ENCODE measurements at regions not wholly inside any gene's neighbourhood (a gene's known extent, or its start where the extent isn't known, plus 50 kb on each side); places are given as distances from the start of the nearest gene placed in this dataset.

DNA sequence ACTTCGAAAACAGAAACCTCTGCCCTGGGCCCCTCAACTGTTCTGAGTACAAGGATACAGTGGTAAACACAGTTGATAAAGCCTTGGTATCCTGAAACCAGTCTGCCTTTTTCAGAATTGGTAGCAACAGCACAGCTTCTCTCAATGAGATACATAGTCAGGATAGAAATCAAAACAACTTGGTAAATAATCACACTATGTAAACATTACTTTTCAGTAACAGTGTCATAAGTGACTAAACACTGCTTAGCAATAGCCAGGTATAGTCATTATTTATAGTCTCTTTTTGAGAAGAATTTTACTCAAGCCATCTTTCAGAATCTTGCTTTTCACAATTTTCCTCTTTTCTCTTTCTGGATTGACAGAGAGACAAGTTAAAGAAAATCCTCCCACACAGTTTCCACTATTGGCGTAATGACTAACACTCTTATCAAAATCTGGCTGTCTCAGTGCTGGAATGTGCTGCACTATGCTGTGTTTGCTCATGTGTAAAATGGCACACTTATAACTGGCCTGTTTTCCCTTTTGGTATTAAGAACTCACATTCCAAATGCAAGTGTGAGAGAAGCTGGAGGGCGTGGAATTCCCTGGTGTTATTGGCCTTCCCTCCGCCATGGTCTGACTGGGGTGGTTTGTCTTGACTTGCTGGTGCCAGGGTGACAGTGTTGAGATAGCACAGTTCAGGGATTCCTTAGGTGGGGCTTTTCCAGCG, 368.8 kb downstream of the TDRD3 start:
- no peaks in the 10 kb centered on the region for H4K20me1 ChIP-seq (ENCODE audit: control insufficient read depth, insufficient read depth, low read depth, low read length)

DNA sequence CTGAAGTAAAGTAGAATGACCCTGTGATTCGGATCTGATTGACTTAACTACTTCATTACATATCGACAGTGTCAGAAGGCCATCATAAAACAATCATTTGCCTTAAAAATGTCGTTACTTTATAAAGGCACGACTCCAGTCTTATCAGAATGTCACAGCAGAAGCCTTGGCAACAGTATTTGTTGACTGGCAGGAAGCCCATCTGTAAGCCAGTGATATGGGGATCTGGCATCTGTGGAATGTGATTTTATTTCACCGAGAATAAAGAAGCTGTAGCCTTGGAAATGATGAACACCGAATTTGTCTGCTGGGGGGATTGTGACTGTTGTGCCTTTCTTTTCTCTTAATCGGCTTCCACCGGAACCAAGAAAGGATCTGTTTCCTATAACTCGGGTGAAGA, 362.5 kb downstream of the TDRD3 start:
- Histone ChIP-seq H3F3A (ENCODE audit: control insufficient read depth, insufficient read depth) (no peaks in the 10 kb centered on the region), H3K9me3 (ENCODE audit: control insufficient read depth, insufficient read depth, low read length) (no peaks in the 10 kb centered on the region), H3K27ac (ENCODE audit: low read depth, low read length) (no peak overlapping the region), H3K27me3 (ENCODE audit: control insufficient read depth, low read length) (no peaks in the 10 kb centered on the region), H3K79me2 (ENCODE audit: control insufficient read depth, low read length) (no peaks in the 10 kb centered on the region), H4K20me1 (ENCODE audit: control insufficient read depth, insufficient read depth, low read depth, low read length) (no peaks in the 10 kb centered on the region), H3K4me1 (ENCODE audit: control insufficient read depth, low read length) (no peaks in the 10 kb centered on the region), H3K36me3 (ENCODE audit: control insufficient read depth, low read length) (no peaks in the 10 kb centered on the region), H3K4me2 (ENCODE audit: low read length) (no peak overlapping the region), H3K9me2 (replicated peaks; ENCODE audit: control insufficient read depth, low read length) (no peaks in the 10 kb centered on the region), H3K4me3 (ENCODE audit: low read length) (no peak overlapping the region)
- TF ChIP-seq EZH2phosphoT487 (IDR thresholded peaks at IDR 0.05; ENCODE audit: borderline replicate concordance, low read length), result no peak
- TF ChIP-seq, protein P1, sequence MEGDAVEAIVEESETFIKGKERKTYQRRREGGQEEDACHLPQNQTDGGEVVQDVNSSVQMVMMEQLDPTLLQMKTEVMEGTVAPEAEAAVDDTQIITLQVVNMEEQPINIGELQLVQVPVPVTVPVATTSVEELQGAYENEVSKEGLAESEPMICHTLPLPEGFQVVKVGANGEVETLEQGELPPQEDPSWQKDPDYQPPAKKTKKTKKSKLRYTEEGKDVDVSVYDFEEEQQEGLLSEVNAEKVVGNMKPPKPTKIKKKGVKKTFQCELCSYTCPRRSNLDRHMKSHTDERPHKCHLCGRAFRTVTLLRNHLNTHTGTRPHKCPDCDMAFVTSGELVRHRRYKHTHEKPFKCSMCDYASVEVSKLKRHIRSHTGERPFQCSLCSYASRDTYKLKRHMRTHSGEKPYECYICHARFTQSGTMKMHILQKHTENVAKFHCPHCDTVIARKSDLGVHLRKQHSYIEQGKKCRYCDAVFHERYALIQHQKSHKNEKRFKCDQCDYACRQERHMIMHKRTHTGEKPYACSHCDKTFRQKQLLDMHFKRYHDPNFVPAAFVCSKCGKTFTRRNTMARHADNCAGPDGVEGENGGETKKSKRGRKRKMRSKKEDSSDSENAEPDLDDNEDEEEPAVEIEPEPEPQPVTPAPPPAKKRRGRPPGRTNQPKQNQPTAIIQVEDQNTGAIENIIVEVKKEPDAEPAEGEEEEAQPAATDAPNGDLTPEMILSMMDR (IDR thresholded peaks at IDR 0.05; ENCODE audit: low read depth, low read length, poor library complexity, severe bottlenecking), result no peak

More for the DNA sequence above, 368.8 kb downstream of the TDRD3 start:
- no peak overlapping the region for H3K27ac ChIP-seq (ENCODE audit: low read depth, low read length)
- H3K9me3 ChIP-seq (ENCODE audit: control insufficient read depth, insufficient read depth, low read length), result no peaks in the 10 kb centered on the region
- no peak overlapping the region for H3K4me2 ChIP-seq (ENCODE audit: low read length)
- H3F3A ChIP-seq (ENCODE audit: control insufficient read depth, insufficient read depth), result no peaks in the 10 kb centered on the region
- no peaks in the 10 kb centered on the region for H3K79me2 ChIP-seq (ENCODE audit: control insufficient read depth, low read length)
- H3K36me3 ChIP-seq (ENCODE audit: control insufficient read depth, low read length), result no peaks in the 10 kb centered on the region
- no peaks in the 10 kb centered on the region for H3K27me3 ChIP-seq (ENCODE audit: control insufficient read depth, low read length)
- H3K4me3 ChIP-seq (ENCODE audit: low read length), result no peak overlapping the region
- H3K9me2 ChIP-seq (replicated peaks; ENCODE audit: control insufficient read depth, low read length), result no peaks in the 10 kb centered on the region
- TF ChIP-seq, protein P1 (IDR thresholded peaks at IDR 0.05; ENCODE audit: low read depth, low read length, poor library complexity, severe bottlenecking), result no peak
- no peak for TF ChIP-seq EZH2phosphoT487 (IDR thresholded peaks at IDR 0.05; ENCODE audit: borderline replicate concordance, low read length)
- no peaks in the 10 kb centered on the region for H3K4me1 ChIP-seq (ENCODE audit: control insufficient read depth, low read length)

DNA sequence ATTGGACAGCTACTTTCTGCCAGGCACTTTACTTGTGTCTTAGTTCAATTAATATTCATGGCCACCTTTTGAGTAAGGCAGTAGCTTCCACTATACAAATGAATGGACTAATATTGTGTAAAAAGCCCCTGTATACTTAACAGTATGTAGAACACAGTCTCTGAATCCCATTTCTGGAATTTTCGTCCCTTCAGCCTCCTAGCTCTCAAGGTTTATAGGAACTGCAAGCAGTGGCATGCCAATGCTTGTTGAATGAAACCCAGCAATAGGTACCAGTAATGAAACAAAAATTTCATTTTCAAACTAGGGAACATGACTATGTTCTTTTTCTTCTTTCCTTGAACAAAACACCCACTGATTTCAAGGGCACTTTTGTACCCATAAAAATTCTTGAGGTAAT, 361.6 kb downstream of the TDRD3 start:
- no peaks in the 10 kb centered on the region for H3K79me2 ChIP-seq (ENCODE audit: control insufficient read depth, low read length)
- H3K27ac ChIP-seq (ENCODE audit: low read depth, low read length), result no peak overlapping the region
- H3K9me3 ChIP-seq (ENCODE audit: control insufficient read depth, insufficient read depth, low read length), result no peaks in the 10 kb centered on the region
- H4K20me1 ChIP-seq (ENCODE audit: control insufficient read depth, insufficient read depth, low read depth, low read length), result no peaks in the 10 kb centered on the region
- H3K4me2 ChIP-seq (ENCODE audit: low read length), result no peak overlapping the region
- H3K9me2 ChIP-seq (replicated peaks; ENCODE audit: control insufficient read depth, low read length), result no peaks in the 10 kb centered on the region
- no peaks in the 10 kb centered on the region for H3K27me3 ChIP-seq (ENCODE audit: control insufficient read depth, low read length)
- H3K4me3 ChIP-seq (ENCODE audit: low read length), result no peak overlapping the region
- no peaks in the 10 kb centered on the region for H3K36me3 ChIP-seq (ENCODE audit: control insufficient read depth, low read length)
- H3K4me1 ChIP-seq (ENCODE audit: control insufficient read depth, low read length), result no peaks in the 10 kb centered on the region
- TF ChIP-seq EZH2phosphoT487 (IDR thresholded peaks at IDR 0.05; ENCODE audit: borderline replicate concordance, low read length), result no peak
- TF ChIP-seq, protein P1 (IDR thresholded peaks at IDR 0.05; ENCODE audit: low read depth, low read length, poor library complexity, severe bottlenecking), result no peak
- no peaks in the 10 kb centered on the region for H3F3A ChIP-seq (ENCODE audit: control insufficient read depth, insufficient read depth)

Data from DOHH2 (cell line).